ENCODE measurements at regions not wholly inside any gene's neighbourhood (a gene's known extent, or its start where the extent isn't known, plus 50 kb on each side); places are given as distances from the start of the nearest gene placed in this dataset.
"Not testable (repeated sequence)": the region's sequence is repeated elsewhere in the genome, so short reads cannot be mapped to it uniquely, and the experiment has no call there.

DNA sequence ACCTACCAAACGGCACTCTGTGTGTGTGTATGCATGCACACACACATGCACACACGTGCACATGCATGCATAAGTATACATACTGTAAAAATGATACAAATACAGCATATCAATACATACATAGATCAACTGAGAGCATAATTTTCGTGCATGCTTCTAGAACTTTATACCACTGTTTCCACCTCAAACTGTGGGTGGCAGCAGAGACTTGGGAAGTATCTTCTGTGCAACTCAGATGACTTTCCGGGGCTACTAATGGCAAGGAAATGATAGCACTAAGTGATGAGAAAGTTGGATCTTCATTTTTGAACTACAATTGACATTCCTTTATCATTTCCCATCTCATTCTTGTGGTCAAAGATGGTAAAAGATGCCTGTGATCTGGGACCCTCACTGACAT is 570.7 kb downstream of the REEP3 start:
- no peak for DNase-seq

DNA sequence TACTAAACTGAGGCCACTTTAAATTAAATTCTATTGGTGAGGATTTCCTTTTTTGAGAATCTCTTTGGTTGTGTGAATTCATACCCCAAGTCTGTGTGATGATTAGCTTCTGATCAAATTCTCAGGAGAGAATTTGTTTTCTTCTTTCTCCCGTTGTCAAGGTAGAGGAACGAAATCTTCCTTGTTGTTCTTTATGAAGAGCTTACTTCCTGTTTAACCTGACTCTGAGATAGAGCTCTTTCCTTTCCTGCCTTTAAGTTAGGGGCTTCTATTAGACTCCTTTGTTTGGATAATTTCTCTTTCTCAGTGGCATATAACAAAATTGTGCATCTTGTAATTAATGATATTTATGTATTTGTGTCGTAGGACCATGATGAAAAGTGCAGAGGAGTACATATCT is 572.1 kb downstream of the REEP3 start:
- DNase-seq = no peak

DNA sequence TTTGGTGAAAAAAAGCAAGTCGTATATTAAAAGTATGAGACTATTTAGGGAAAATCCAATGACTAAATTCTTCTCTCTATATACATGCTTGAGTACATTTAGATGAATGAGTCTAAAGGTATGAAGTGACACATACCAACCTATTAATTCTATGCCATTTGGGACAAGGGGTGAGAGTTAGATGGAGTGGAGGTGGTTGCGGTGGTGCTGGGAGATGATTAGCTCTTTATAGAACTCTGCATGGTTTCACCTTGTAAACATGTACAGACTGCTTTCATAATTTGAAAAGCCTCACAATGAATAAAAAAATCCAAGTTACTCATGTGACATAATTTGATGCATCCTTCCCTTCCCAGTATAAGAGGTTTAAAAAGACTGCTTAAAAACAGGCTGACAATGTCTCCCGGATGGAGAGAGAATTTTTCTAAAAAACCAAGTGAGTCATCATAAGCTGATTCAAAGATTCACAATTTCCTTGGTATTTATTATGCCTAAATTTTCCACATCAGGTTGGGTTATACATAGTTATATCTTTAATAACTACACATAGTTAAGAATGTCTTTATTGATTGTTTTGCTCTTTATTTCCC is 572.8 kb downstream of the REEP3 start:
- no peak for DNase-seq

DNA sequence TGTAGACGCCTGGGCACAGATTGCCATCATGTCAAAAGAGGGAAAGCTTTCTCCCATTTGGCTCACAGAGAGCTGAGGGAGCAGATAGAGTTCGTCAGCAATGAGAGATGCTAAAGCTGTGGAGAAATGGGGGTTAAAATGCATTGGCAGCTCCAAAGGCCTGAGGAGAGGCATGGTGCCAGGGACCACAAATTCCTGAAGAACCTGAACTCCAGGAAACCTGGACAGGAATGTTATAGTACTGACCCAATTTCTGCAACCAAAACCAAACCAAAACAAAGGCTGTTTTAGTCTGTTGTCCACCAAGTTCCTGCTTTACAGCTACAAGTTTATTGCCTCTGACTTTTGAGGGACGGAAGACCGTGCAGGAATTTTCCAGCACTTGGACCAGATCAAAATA is 575.7 kb downstream of the REEP3 start:
- DNase-seq = no peak

DNA sequence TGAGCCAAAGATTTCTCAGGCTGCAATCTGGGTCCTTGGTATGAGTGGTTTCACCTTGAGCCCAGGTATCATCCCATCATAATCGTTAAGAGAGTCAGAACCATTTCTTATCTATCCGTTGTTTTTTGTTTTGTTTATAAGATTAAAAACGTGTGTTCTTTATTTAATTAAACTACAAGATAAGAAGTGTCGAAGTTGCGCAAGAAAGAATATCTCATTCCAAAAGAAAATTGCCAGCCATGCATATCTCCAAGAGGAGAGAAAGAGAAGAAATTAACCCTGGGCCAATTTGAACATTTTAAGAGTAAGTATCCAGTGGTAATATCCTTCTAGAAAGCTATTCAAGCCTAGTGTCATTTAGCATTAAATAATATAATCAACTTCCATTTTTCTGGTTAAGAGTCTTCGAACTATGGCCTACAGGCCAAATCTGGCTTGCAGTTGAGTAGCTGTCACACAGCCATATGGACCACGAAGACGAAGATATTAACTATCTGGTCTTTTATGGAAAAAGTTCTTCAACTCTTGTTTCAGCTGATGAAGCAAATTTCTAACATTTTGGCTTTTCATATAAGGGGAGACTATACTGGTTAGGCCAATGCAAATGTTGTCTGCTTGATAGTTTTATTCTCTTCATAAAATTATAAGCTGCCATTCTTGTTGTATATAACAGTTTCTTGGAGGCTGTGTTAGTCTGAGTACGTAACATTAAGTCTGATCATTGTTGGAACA is 576.4 kb downstream of the REEP3 start:
- no peak for DNase-seq

DNA sequence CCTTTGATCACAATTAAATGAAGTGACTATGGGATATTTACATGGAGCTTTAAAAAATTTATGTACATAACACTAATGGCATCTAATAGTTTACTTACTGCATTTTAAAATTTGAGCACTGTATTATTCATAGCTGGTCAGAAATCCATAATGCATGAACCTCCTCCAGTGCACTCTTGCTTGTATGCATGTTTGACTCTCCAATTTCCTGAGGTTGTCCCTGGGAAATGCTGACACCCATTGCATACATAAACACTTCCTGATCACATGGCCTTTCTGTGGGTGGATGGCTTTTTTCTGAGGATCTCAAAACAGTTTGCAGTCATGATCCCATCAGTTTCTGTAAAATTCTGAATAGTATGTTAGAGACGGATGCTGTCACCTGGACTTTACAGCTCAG is 577.8 kb downstream of the REEP3 start:
- DNase-seq = no peak

DNA sequence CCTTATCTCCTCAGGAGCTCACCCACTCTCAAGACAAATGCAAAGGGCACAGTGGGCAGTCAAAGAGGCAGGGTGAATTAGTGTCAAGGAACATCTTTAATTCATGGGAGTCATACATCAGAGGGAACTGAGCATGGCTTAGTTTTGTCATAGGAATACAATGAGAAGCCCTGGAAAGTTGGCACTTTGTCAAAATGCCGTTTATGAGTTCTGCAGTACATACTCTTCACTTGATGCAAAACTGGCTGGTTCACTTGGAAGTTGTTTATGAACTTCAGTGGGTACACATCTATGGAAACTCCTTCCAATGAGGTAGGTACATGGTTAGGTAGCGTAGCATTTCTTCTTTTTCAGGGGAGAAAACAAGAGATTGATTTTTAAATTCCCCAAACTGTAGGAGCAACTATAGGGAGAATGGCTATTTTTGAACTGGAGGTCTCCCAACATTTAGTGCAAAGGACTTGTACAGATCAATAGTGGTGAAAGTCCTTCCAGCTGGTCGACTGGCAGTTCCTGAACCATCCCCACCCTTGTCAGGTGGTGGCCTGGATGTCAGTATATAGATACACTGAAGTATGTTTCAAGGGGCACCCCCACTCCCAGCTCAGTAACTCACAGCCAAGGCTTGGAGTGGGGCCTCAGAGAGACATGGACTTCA is 580.5 kb downstream of the REEP3 start:
- DNase-seq = no peak

DNA sequence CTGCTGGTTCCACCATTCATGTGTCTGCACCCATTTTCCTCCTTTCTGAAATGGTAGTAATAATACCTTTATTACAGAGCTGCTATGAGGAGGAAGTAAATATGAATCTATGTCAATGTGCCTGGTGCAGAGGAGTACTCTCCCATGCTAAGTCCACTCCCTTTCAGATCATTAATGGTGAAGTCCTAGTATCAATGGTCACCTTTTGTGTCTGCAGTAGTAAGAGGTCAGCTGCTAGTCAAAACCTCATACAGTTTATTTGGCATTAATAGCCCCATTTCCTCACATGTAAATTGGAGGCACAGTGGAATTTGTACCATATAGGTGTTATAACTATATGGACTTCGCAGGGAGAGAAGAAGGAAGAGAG is 581.0 kb downstream of the REEP3 start:
- no peak for DNase-seq

DNA sequence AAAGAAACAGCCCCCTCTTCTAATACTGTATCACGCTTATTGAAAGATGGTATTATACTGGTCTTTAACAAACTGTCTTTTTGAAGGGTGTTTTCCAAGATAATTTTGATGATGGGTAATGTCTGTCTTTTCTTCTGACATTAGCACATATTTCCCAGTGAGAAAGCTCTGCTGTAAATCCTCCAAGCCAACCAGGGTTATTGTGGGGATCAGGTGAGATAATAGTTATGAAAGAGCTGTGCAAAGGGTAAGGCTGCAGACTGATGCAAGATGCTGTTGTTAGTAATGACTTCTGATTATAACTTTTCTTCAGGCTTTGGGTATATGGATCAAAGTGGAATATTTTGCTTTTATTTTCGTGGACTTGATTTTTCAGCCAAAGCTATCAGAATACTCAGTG is 581.7 kb downstream of the REEP3 start:
- no peak for DNase-seq

DNA sequence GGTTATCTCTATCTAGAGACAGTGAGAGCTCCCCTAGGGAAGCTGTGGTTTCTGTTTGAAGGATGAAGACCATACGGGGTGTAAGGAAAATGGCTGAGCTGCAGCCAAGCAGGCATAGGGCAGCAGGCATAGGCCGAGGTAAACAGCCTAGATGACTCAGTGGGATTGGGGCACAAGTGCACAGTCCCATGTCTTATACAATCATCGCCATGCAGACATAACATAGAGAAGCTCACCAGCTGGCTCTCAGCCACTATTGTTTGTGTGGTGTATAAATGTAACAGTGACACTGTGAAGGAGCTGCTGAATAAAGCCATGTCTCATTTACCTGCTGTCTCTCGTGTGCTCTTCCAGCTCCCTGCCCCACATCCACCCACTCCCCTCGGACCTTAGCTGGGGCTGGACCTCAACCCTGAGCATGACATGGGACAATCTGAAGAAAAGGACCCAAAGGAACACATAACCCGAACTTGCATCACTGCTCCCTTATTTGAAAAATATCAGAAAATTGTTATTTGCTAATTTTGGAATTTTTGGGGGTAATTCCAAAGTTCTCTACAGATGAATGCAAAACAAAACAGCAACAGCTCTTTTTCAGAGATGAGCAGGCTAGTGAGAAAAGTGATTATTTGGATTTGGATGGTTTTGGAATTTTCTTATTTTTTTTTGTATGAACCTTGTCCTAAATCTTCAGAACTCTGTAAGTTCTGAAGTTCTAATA is 582.7 kb downstream of the REEP3 start:
- DNase-seq = no peak

DNA sequence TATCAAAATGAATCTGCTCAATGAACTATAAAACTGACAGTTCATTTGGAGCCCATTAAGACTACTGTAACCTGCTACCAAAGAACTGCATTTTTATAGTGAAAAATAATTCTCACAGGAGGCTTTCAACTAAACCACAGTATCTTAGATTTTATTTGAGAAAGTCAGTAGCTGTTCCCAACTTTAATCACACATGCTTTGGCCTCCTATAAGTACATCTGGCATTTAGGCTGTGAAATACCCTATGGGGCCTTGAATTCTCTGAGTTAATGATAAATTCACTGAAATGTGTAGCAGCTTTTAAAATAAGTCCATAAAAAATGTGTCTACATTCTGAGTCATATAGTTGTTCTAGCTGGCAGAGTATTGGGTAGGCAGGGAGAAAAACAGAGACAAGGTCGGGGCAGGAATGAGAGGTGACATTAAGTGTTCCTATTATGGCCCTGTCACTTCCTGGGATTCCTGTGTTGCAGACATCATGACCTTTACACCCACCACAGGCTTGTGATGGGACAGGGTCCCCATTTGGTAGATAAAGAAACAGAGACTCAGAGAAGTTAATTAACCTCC is 588.8 kb downstream of the REEP3 start:
- no peak for DNase-seq

DNA sequence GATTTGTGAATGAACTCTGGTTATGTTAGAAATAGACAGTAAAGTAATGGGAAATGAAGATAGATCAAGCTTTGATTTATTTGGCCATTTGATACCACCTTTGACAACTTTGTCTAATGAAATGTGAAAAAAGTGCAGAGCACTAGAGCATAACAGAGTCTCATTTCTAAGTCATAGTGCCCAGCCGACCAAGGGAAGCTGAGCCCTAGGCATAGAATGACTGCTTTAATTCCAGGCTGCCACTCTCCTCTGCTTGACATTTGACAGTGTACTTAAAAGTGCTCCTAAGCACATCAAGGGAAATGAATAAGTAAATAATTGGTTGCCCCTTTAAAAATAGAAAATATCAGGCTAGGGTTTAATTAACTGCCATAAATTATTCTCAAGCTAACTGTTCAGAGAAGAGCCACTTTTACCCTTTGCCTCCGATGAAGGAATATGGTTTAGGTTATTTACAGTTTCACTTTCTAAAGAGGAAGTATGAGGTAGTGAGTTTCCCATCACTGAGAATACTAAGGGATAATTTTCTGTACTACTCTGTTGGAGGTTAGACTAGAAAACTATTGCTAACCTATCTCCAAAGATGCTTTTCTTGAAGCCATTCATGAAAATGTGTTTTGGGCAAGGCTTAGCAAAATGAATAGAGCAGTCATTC is 591.6 kb downstream of the REEP3 start:
- DNase-seq = no peak

DNA sequence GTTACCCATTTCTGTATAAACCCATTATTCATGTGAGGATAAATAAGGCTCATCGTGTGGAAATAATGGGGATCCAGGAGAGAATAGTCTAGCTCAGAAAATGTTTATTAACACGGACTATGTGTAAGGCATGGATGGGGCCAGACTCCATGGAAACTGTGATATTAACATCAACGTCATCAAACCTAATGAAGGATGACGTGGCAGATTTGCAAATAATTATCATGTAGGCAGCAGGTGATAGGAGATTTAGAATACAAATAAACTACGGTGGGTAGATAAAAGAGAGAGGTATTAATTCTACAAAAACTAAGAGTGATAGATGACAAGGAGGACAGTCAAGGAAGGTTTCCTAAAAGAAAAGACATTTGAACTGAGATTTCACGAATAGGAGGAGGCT is 592.2 kb downstream of the REEP3 start:
- no peak for DNase-seq

DNA sequence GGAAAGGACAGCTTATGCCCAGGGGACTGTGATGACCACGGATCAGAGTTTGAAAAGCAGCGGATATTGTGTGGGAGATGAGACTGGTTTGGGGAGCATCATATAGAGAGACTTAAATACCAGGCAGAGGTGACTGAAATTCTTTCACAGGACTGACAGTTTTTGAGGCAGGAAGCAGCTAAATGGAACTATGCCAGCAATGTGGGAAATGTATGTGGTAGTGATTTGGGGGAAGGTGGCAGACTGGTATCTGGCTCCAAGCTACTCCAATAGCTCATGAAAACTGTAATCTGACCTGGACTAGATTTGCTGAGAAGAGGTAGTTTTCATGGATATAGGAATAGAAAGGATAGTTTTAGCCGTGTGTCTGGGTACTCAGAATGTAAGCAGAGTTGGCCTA is 592.6 kb downstream of the REEP3 start:
- no peak for DNase-seq

DNA sequence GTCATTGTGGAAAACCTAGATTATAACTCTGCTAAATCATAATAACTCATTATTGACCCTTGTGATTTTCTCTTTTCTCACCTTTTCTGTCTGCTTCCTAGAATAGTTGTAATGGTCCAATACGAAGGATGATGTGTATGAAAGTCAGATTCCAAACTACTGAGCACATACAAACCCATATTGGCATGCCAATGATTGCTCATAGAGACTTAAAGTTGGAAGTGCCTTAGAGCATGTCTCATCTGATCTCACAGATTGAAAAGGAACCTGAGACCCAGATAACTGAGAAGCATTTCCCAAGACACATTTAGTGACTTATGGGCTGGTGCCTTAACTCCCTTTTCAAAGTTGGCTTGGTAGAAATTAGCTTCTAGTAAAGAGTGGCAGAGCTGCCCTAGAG is 594.3 kb downstream of the REEP3 start:
- no peak for DNase-seq

DNA sequence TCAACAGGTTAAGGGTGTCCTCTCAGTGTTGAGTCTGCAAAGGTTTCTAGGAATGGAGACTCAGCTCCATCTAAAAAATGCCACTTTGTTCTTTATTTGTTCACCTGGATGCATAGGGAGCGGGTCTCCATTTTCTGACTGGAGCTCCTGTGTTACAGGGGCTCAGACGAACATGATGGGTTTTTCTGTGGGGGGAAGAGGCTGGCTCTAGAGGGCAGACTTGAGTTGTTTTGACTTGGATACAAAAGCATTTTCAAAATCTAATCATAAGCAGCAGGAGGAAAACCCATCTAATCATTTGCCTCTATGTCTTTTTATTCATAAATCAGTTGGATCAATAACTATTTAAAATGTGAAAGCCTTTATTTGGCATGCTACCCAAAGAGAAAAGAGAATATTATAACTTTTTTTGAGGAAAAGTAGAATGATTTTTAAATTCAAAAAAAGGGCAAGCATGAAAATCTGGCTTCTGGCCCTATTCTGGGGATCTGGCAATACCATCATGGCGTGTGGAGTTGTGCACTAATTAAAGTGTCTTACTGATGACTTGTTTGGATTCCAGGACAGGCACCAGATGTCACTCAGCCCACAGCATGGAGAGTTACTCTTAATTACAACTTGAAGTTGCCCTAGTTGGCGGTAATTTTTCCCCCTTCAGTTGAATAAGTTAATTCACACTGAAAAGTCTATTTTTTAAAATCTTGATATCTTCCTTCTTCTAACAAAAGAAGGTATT is 594.9 kb downstream of the REEP3 start:
- no peak for DNase-seq

DNA sequence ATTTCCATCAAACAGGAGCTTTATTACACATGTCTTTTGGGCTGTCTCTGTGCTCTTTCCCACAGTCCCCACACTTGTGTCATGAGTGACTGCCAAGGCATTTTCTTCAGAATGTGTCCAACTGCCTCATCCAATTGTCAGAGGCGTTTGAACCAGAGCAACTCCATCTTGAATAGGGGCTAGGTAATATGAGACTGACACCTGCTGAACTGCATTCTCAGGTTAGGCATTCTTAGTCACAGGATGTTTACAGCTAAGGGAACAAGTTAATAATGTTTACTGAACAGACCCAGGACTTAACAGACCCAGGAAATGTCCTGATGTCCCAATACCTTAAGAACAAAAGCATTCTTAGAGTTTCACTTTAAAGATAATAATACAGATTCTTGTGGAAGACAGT is 595.5 kb downstream of the REEP3 start:
- DNase-seq = no peak

DNA sequence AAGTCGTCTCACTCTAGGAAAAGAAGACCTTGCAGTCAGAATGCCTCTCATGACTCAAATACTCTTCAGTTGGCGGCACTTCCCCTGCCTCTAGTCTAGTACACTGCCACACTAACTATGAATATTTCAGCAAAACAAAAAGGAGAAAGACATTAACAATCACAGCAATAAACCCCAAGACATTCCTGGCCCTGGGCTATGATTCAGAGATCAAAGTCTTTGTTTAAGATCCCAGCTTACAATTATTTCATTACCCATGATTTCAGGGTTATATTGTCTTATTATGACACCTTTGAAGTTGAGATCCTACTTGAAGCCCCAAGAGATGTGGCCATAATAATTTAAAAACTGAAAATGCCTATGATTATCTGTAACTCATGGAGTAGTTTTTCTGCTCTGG is 597.5 kb downstream of the REEP3 start:
- no peak for DNase-seq

DNA sequence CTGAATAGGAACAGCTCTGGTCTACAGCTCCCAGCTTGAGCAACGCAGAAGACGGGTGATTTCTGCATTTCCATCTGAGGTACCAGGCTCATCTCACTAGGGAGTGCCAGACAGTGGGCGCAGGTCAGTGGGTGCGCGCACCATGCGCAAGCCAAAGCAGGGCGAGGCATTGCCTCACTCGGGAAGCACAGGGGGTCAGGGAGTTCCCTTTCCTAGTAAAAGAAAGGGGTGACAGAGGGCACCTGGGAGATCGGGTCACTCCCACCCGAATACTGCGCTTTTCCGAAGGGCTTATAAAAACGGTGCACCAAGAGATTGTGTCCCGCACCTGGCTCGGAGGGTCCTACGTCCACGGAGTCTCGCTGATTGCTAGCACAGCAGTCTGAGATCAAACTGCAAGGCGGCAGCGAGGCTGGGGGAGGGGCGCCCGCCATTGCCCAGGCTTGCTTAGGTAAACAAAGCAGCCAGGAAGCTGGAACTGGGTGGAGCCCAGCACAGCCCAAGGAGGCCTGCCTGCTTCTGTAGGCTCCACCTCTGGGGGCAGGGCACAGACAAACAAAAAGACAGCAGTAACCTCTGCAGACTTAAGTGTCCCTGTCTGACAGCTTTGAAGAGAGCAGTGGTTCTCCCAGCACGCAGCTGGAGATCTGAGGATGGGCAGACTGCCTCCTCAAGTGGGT is 599.2 kb downstream of the REEP3 start:
- not testable (repeated sequence) for DNase-seq

DNA sequence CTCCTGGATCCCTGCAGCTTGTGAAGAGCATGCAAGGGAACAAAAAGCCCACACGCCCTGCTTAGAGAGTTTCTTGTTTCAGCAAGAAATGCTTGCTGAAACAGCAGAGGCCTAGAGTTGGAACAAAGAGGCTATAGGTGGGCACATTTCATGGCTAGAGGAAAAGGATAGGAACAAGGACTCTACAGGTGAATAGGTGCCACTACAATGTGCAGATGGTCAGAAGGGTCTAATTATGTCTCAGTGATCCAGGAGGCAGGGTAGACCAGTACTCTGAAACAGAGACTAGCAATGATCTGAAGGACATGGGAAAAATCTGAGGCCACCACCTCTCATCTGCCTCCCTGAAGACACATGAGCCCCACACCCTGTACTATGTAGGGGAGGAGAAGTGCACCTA is 609.0 kb downstream of the REEP3 start:
- DNase-seq = no peak

DNA sequence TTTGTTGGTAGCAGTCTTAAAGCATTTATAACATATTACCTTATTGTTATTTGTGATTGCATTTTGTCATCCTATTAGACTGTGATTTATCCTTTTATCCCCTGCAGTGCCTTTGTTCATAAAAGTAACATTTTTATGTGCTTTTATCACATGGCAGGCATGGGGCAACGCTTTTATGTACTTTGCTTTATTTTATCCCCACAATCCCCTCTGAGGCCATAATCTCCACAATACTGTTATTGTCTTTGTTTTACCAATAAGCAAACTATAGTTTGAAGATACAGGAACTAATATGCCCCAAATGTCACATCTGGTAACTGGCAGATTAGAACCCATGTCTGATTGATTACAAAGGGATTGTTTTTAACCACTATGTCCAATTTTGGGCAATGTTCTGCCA is 613.5 kb downstream of the REEP3 start:
- DNase-seq = no peak

DNA sequence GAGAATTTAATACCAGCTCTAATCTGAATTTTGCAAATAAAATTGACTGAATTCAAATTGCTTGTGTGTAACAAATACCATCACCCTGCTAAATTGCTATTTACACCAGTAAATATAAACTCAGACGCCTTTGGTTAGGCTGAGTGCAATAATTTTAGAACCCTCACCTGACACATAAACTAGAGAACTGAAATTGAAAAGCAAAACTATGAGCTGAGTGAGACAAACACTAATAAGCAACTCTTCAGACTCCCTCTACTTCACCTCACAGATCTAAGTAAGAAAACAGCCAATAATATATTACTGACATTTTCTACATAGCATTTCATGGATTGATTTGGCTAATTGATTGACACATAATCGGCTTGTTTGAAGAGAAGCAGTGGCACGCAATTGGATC is 621.2 kb downstream of the REEP3 start:
- no peak for DNase-seq
